ENCODE measurements at regions not wholly inside any gene's neighbourhood (a gene's known extent, or its start where the extent isn't known, plus 50 kb on each side); places are given as distances from the start of the nearest gene placed in this dataset.

- no peak overlapping the region for H3K4me2 ChIP-seq (ENCODE audit: low read depth, low read length)
- H3K9ac ChIP-seq (ENCODE audit: insufficient read depth, low read depth, low read length): no peak overlapping the region
- H3K4me1 ChIP-seq (ENCODE audit: insufficient read depth, low read length): no peaks in the 10 kb centered on the region
- POLR2A ChIA-PET: no interaction called here
- intact Hi-C loops (cut with micrococcal nuclease; ENCODE audit: unreplicated experiment): no loop called here
- DNase-seq (ENCODE audit: low spot score) (no peak), FAIRE-seq (no peak), ATAC-seq (no peak)
- H3K9me3 ChIP-seq (ENCODE audit: low read length): no peaks in the 10 kb centered on the region
- no peak overlapping the region for H3K4me3 ChIP-seq (replicated peaks in 1 of 3; ENCODE audit: insufficient read depth in 1 of 3, low read depth in 2 of 3, low read length in 3 of 3)
- WGBS (ENCODE audit: low lambda C conversion rate): 44% methylated on average over 14 of the region's 14 CpGs
- no peak overlapping the region for H2AFZ ChIP-seq (ENCODE audit: low read length)
- no peak for TF ChIP-seq ZNF20 (CRISPR knock-in tag; IDR thresholded peaks at IDR 0.05)
- TF ChIP-seq ZNF333 (CRISPR knock-in tag; IDR thresholded peaks at IDR 0.05; ENCODE audit: borderline replicate concordance): no peak
- no peak for TF ChIP-seq STAT6 (CRISPR knock-in tag; IDR thresholded peaks at IDR 0.05; ENCODE audit: borderline replicate concordance)
- TF ChIP-seq YEATS2 (CRISPR knock-in tag; IDR thresholded peaks at IDR 0.05; ENCODE audit: borderline replicate concordance): no peak
- no peak for TF ChIP-seq ZNF367 (CRISPR knock-in tag; IDR thresholded peaks at IDR 0.05; ENCODE audit: borderline replicate concordance)
- TF ChIP-seq ZNF547 (CRISPR knock-in tag; IDR thresholded peaks at IDR 0.05): no peak
- TF ChIP-seq ZSCAN21 (CRISPR knock-in tag; IDR thresholded peaks at IDR 0.05; ENCODE audit: borderline replicate concordance): no peak
- no peak for TF ChIP-seq ZNF335 (CRISPR knock-in tag; IDR thresholded peaks at IDR 0.05)
- no peak for TF ChIP-seq MTF2 (CRISPR knock-in tag; IDR thresholded peaks at IDR 0.05; ENCODE audit: borderline replicate concordance)
- no peak for TF ChIP-seq RAD21 (CRISPR knock-in tag; IDR thresholded peaks at IDR 0.05)
- no peak for TF ChIP-seq KLF6 (CRISPR knock-in tag; IDR thresholded peaks at IDR 0.05)
- no peak for TF ChIP-seq ZNF777 (CRISPR knock-in tag; IDR thresholded peaks at IDR 0.05)
- TF ChIP-seq NFE2L2 (IDR thresholded peaks at IDR 0.05; ENCODE audit: low read length): no peak
- TF ChIP-seq ZMAT3 (CRISPR knock-in tag; conservative IDR thresholded peaks at IDR 0.05): no peak
- no peak for TF ChIP-seq BCL6 (CRISPR knock-in tag; IDR thresholded peaks at IDR 0.05)
- no peak for TF ChIP-seq GRHL1 (CRISPR knock-in tag; conservative IDR thresholded peaks at IDR 0.05)
- no peak for TF ChIP-seq ZNF414 (CRISPR knock-in tag; IDR thresholded peaks at IDR 0.05)
- no peak for TF ChIP-seq SP140L (CRISPR knock-in tag; IDR thresholded peaks at IDR 0.05; ENCODE audit: borderline replicate concordance)
- TF ChIP-seq KLF12 (CRISPR knock-in tag; IDR thresholded peaks at IDR 0.05; ENCODE audit: borderline replicate concordance): no peak
- TF ChIP-seq SCMH1 (CRISPR knock-in tag; IDR thresholded peaks at IDR 0.05; ENCODE audit: borderline replicate concordance): no peak
- BruUV-seq (replicated peaks): no TSS peak
- CTCF ChIA-PET (ENCODE audit: low intra/inter-chr PET ratio, low total read pairs): no interaction called here
- H4K20me1 ChIP-seq (ENCODE audit: insufficient read depth, low read length): no peaks in the 10 kb centered on the region
- in situ Hi-C loops (cut with HindIII; ENCODE audit: extremely low pct_ligation_motif_present, low pct_unique_long_range_greater_than_20kb): no loop called here
- H3K79me2 ChIP-seq (ENCODE audit: insufficient read depth, low read length): no peaks in the 10 kb centered on the region
- no peaks in the 10 kb centered on the region for H3K36me3 ChIP-seq (replicated peaks in 1 of 2; ENCODE audit: control insufficient read depth in 1 of 2, insufficient read depth in 2 of 2, low read length in 2 of 2)
- H3K27ac ChIP-seq (ENCODE audit: extremely low read length, insufficient read depth, low read length): no peak overlapping the region
- H3K27me3 ChIP-seq (ENCODE audit: control insufficient read depth in 1 of 2, insufficient read depth in 2 of 2, low read length in 2 of 2): no peaks in the 10 kb centered on the region; a peak in 2 of 5 replicates
Observed at GRCh38 chr16:6023449-6023848, 925.9 kb upstream of the EEF2KMT start.

All from HepG2 (cell line).